NCI-H1092 (cell line): ENCODE measurements at regions not wholly inside any gene's neighbourhood (a gene's known extent, or its start where the extent isn't known, plus 50 kb on each side); places are given as distances from the start of the nearest gene placed in this dataset.

Source experiments
- DNase-seq: peaks from one replicate; lab custom pipeline; 2025; lab: John Stamatoyannopoulos, UW

DNA sequence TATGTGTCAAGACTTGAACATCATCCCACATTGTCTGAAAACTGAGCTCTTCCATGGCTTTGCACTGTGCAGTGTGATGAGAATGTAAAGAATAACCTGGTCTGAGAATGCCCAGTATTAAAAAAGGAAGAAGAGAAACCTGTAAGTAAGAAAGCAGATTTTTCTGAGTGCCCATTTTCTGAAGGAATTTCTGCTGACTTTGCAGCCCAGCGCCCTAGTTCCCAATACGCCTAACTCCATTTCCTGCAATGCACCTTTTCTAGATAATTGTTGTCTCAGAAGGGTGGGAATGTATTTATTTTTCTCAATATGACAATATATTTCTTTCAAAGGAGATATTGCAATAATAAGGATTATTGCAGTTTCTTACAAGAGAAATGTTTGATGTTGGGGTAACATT is 231.5 kb downstream of the HAO1 start:
- DNase-seq: no peak

DNA sequence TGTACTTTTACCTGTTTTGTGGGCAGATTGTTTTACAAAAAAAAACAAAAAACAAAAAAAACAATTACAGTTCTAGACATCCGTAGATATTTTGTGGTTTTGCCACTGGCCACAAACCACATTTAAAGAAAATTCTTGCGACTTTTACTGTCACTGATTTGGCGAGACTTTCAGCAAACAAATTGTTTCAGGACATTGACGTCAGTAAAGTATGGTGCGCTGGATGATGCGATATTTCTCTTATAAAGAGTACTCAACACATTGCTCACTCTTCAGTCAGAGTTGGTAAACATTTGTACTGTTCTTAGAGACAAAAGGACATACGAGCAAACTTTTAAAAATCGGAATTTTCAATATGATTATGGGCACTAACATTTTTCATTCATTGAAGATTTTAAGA is 229.8 kb downstream of the HAO1 start:
- no peak for DNase-seq

DNA sequence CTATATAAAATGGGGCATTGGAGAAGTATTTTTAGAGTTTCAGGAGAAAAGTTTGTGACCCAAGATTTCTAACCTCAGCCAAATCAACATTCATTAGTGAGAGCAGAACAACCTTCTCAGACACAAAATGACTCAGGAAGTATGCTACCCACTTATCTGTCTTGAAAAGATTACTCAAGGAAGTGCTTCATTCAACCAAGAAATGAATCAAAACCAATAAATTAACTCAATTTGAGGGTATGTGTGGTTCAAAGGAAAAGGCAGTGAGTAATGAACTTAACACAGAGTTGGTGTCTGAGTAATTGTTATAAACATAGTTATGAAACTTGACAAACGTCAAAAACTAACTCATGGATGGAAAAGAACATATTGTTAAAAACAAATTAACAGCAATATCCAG is 227.6 kb downstream of the HAO1 start:
- DNase-seq: no peak

DNA sequence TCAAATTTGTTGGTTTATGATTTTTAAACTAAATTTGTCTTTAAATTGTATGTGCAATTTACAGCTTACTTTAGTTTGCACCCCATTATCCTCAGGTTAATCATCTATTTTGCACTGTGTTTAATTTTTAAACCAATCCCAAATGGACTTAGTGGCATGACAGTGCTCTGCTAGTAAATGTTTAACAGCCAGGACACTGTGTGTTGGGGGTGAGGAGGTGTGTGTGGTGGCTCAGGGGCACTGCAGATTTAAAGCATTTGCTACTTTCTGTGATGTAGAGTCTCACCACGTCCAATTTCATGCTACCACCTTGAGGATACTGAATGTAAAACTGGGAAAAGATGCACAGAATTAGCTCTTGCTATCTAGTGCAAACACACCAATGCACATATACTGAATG is 225.7 kb downstream of the HAO1 start:
- no peak for DNase-seq

DNA sequence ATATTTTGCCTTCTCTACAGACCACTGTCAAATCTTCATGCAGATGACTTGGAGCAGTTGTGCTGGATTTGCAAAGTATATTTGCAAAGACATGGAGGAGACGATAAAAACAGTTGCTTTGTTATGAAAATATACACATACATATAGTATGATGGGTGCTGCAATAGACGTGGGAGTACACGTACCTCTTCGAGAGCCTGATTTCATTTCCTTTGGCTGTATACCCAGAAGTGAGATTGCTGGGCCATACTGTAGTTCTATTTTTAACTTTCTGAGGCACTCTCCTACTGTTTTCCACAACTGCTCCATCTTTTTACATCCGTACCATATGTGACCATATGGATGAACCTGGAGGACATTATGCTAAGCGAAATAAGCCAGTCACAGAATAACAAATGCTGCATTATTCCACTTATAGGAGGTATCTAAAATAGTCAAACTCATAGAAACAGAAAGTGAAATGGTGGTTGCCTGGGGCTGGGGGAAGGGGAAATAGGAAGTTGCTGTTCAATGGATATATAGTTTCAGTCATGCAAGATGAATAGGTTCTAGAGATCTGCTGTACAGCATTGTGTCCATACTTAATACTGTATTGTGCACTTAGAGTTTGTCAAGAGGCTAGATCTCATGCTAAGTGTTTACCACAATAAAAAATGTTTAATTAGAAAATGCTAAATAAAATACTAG is 223.8 kb downstream of the HAO1 start:
- no peak for DNase-seq

DNA sequence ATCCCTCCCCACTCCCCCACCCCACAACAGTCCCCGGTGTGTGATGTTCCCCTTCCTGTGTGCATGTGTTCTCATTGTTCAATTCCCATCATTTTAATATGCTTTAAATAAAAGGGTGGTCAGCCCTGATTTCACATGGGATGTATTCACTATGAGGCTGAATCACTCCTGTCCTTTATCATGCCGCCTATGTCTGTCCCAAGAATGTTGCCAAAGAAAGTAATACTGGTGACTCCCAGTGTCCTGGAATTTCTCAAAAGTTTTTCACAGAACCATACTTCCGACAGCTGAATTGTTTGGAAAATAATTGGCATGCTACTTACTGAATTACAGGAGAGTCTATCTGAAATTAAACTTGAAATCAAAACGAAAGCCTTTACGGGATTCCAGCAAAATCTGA is 217.7 kb downstream of the HAO1 start:
- DNase-seq: no peak

DNA sequence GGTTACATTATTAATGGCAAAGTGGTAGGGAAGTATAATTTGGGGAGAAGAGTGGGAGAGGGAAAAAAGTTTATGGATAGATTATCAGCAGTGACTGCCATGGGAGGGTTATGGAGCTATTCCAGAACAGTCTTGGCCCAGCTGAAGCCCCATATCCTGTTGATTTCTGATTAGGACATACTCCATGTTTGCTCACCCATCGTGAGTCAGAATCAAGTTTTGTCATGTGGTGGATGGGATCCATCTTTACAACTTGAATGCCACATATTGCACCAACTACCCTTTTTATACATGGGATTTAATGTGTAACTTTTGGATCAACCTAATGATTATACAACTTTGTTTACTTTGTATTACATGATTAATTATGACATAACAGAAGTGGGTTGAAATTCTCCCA is 217.0 kb downstream of the HAO1 start:
- no peak for DNase-seq

DNA sequence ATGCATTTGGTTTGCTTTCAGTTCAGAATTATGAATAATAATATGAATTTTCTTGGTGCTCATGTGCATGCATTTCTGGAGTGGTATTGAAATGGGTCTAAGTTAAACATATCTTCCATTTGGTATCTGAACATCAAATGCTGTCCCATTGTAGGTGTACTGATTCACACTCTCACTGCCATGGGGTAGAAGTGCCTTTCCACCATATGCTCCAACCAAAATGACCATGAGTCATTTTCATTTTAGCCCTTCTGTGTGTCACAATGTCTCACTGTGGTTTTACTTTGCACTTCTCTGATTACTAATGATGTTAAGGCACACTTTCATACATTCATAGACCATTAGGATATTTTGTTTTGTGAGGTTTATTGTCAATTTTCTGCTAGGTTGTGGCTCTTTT is 211.9 kb downstream of the HAO1 start:
- DNase-seq: no peak

DNA sequence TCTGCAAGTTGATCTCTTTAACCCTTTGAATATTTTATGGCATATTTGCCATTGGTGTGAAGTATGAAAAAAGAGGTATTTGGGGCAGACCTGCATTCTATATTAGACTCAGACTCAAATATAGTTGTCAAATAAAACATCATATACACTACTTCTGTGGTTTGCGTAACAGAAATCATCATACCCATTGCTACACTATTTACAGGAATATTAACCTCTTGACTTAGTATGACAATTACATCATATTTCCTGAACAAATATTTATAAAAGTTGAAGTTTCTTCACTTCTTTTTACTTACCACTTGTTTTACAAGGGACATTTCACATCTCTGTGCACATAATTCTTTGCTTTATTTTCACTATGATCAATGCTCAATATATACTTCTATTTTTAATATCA is 206.0 kb downstream of the HAO1 start:
- DNase-seq: no peak

DNA sequence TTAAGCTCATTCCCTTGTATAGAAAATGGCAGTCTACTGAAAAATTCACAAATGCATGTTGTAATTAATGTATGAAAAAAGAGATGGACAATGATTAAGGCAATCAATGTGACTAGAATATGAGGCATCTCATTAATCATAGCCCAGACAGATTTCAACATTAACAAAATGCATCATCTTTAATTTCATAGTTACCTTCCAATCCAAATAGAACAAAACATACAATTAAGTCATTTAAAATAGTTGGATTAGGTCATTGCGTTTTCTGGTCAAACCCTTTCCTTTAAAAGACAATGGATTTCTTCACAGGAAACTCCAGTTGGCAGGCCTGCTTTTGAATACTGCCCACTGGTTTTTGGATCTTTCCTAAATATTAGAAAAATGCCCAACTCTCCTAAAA is 203.9 kb downstream of the HAO1 start:
- DNase-seq: no peak

DNA sequence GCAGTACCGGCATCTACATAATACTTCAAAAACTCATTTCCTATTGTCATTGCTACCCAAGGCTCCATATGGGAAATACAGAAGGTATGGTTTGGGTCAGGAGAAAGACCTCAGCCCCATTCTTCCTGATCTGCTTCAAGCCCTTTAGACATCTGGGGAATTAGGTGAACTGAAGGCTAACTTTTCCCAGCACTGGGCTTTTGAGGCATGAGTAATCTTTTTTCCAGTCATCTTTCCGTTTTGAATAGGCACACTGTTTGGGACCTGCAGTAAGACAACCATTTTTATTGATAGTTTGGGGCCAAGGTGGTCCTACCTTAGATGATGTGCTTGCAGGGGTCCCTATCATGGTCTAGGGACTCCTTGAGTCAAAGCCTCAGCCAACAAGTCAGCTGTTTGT is 198.4 kb downstream of the HAO1 start:
- no peak for DNase-seq

DNA sequence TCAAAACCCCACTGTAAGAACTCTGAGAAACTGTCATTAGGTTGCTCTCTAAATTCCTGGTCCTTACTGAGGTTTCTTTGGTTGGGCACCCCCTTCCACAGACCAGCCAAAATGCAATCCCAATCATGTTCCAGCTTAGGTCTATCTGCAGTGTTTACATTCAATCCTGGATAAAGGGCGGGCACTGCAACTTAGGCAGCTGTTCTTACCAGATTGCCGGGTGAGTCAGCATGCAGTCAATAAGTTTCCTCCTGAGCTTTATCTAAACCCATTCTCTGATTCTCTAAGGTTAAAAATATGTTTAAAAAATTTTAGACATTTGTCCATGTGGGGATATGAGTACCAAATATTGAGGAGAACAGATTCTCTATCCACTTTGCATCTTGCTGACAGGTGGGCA is 197.8 kb downstream of the HAO1 start:
- DNase-seq: no peak

DNA sequence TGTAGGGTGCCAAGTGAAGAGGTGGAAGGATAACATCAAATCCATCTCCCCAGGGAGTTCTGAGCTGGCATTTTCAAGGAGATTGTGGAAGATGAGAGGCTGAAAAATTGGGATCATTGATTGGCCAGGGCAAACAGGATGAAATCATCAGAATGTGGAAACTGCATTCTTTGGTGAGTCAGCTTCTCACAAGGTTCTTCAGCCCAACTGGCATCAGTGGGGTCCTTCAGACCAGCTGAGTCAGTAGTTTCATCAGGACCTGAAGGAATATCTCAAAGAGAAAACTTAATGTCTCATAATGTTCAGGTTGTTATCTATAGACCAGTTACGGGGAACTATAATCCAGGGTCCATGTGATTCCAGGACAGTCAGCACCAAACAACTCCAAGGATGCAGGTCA is 195.8 kb downstream of the HAO1 start:
- no peak for DNase-seq

DNA sequence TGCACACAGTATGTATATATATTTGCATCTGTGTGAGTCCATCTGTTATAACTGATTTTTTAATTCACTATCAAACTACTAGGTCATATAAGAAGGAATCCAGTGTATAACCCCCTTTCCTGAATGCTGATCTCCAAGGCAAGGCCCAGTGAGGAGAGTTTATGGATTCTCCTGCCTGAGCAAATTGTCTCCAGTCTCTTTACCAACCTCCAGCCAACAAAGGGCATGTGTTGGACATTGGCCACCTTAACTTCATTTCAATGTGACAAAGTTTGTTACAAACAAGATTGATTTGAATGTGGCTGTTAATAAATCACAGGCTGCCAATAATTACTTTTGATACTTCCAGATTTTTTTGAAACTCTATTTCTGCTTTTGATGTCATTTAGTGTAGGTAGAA is 191.6 kb downstream of the HAO1 start:
- no peak for DNase-seq

DNA sequence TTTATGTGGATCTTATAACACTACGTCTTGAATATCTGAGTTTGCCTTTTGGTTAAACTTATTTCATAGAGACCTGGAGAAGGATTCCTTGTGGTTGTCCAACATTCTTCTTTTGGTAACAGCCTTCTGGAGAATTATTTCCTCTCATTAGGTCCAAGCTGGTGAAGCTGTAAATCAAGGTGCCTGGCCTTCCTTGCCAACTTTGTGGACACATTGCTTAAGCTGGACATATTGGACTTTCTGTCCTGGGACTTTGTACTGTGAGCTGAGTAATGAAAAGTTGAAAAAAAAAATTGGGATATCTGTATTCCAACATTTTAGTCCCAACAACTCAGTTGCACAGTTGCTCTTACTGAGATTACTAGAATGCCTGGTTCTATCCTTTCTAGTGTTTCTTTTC is 186.2 kb downstream of the HAO1 start:
- DNase-seq: no peak

DNA sequence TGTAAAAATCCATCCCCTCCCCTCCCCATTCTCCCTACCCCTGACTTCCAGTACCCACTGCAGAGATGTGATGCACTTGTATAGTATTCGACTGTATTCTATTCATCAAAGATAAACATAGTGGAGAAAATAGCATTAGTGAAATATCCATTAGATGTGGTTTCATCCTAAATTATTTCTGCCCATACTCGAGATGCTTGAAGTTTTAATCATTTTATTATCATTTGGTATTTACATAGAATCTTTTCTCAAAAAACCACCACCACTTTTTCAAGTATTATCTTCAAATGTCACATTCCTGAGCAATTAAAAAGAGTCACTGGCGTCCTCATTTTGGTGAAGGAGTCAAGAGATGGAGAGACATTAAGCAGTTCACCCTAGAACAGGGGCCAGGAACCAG is 181.9 kb downstream of the HAO1 start:
- no peak for DNase-seq

DNA sequence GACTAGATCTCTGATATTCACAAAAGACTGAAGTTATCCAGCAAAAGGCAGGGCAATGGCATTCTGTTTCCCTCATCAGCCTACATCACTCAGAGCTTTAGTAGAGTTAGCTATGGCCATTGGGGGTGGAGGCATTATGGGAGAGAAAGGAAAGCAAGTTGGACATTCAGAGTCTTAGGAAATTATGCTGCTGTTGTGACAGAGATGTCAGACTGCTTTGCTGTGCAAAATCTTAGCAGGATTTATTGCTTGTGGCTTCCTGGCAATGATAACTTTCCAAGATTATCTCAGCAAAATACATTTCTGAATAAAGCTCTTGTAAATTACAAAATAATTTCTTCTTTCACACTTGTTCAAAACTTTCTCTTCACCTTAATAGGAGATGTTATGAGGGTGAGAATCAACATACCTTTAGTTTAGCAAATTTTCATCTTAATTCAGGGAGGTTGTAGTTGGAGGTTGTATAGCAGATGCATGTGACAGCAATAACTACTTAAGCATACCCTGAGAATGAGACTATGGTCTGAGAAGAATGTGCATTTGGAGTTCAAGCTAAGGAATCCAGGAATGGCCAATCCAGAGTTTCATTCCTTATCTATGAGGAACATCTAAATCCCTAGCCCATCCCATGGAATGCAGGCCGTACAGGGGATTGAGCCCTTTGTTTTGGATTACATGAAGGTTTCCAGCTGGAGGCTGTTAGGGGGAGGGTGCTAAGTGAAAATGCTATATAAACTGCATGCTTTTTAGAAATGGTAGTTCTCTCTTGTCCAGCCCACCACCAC is 179.8 kb downstream of the HAO1 start:
- DNase-seq: no peak

DNA sequence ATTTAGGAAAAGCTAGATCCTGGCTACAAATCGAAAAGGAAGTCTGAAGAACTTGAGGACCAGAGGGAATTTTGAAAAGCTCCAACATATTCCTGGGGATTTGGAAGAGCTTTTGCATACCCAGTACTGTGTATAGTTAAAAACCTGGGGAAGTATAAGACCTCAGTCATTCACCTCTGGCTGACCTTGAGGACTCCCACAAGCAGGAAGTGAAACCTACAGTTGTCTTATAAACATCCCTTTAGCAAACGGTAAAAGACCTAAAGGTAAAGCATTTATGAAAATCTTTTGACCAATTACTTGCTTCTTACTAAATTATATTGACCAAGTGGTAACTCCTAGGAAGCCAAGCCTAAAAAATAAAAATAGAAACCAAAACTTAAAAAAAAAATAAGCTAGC is 175.0 kb downstream of the HAO1 start:
- DNase-seq: no peak

DNA sequence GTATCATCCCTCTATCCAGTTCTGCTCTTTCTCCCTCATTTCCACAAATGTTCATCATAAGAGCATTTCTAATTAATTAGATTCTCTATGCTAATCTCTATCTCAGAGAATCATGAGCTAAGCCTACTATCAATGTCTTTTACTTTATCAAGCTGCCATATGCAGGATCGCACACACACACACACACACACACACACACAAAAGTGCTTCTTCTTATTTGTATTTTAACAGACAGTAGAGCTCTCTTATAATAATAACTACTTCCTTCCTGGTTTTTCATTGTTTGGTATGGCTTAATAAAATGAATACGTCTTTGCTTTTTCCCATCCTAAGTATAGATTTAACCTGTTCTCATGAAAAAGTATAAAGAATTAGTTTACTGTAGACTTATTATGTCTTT is 170.2 kb downstream of the HAO1 start:
- no peak for DNase-seq

DNA sequence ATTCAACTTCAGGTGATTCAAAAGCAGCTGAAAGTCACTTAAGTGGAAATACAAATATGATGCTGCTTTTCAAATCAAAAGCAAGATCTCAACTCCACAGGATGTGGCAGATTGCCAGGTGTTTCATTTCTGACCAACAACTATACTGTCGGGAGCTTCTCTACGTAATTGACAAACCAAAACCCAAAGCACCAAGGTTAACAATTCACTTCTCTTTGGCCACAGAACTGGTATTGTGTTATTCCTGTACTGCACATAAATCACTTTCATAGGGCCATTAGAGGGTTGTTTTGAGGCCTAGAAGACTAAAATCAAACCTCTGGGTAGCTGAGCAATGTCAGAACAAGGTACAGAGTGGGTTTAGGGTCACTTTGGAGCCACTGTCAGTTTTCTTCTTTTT is 169.7 kb downstream of the HAO1 start:
- peak; percentile 72 for DNase-seq

DNA sequence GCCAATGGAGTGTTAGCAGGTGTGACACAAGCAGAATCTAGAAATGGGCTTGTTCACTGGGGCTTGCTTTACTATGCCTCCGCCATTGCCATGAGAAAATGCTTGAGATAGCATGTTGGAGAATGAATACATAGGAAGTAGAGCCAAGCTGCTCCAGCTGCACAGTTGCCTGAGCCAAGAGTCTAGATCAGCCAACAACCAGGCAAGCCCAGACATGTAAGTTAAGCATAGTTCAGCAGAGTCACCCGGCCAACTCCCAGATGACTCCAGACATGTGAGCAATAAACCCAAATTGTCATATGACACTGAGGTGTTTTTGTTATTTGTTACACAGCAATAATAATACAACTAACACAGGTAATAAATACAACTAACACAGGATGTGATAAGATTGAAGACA is 167.9 kb downstream of the HAO1 start:
- DNase-seq: no peak

DNA sequence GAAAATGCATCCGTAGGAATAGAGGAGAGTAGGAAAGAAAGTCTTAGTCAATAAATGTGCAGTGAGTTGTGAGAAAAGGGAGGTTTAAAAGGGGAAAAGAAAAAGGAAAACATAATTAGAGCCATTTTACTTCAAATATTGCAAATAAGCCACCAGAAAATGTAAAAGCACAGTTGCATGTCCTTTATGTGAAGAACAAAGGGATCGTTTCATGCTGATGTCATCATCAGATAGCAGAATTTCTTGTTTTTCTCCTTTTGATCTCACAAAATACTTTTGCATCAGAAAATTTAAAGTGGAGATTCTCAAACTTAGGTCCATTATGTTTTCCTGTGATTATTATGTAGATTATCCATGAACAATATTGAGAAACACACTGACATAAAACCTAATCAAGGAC is 166.7 kb downstream of the HAO1 start:
- no peak for DNase-seq

DNA sequence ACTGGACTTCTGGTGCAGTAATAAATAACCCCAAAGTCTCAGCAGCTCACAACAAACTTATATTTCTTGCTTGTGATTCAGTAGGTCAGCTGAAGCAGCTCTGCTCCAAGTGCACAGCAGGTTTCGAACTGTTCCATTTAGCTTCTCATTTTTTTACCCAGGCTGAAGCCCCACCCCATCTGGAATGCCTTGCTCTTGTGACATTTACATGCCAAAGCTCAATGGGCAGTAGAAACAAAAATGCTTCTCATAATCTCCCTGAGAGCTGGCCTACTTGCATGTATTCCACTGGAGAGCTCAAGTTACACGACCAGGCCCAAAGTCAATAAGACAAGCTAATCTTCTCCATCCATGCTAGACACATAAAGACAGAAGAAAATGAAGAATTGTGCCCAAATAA is 165.2 kb downstream of the HAO1 start:
- no peak for DNase-seq

DNA sequence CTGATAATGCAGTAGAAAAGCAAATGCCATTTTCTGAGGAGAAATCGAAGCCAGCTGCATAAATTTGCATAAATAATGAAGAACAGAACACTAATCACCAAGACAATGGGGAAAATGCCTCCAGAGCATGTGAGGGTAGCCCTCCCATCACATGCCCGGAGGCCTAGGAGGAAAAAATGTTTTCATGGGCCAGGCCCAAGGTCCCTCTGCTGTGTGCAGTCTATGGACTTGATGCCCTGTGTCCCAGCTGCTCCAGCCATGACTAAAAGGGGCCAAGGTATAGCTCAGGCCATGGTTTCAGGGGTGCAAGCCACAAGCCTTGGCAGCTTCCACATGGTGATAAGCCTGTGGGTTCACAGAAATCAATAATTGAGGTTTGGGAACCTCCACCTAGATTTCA is 164.1 kb downstream of the HAO1 start:
- no peak for DNase-seq
